GM18867 (cell line): ENCODE measurements at regions not wholly inside any gene's neighbourhood (a gene's known extent, or its start where the extent isn't known, plus 50 kb on each side); places are given as distances from the start of the nearest gene placed in this dataset.
"Not testable (repeated sequence)": the region's sequence is repeated elsewhere in the genome, so short reads cannot be mapped to it uniquely, and the experiment has no call there.

Experiments
- ATAC-seq: cut with Tn5 transposase; IDR thresholded peaks from one replicate; pipeline ENCODE4 v1.9.1; 2021; ENCODE audit warnings: mild to moderate bottlenecking, moderate library complexity; ENCODE audit not compliant: unreplicated experiment

- no peak for ATAC-seq
Measured at GRCh38 chr2:34280606-34281005, 681.5 kb upstream of the FAM98A start.

- ATAC-seq: peak; percentile 95
Measured at GRCh38 chr2:34266908-34267697, 668.0 kb upstream of the FAM98A start.

GRCh38 chr2:34261701-34262100 lies 662.6 kb upstream of the FAM98A start:
- ATAC-seq: no peak

- ATAC-seq: no peak
Measured at GRCh38 chr2:34254272-34254878, 655.3 kb upstream of the FAM98A start.

GRCh38 chr2:34252111-34252510 lies 653.0 kb upstream of the FAM98A start:
- no peak for ATAC-seq

GRCh38 chr2:34251578-34251977 lies 652.5 kb upstream of the FAM98A start:
- ATAC-seq: no peak

- no peak for ATAC-seq
Measured at GRCh38 chr2:34244195-34244594, 645.1 kb upstream of the FAM98A start.

GRCh38 chr2:34242763-34243123 lies 643.6 kb upstream of the FAM98A start:
- ATAC-seq: no peak

GRCh38 chr2:34241905-34242762 lies 643.0 kb upstream of the FAM98A start:
- no peak for ATAC-seq

GRCh38 chr2:34239511-34239910 lies 640.4 kb upstream of the FAM98A start:
- no peak for ATAC-seq

GRCh38 chr2:34234823-34235222 lies 635.7 kb upstream of the FAM98A start:
- ATAC-seq: no peak

GRCh38 chr2:34229998-34230397 lies 630.9 kb upstream of the FAM98A start:
- ATAC-seq: no peak

- no peak for ATAC-seq
Measured at GRCh38 chr2:34215174-34215573, 616.1 kb upstream of the FAM98A start.

- not testable (repeated sequence) for ATAC-seq
Measured at GRCh38 chr2:34210382-34210781, 611.3 kb upstream of the FAM98A start.

GRCh38 chr2:34204560-34204959 lies 605.5 kb upstream of the FAM98A start:
- ATAC-seq: no peak

- no peak for ATAC-seq
Measured at GRCh38 chr2:34201099-34201498, 602.0 kb upstream of the FAM98A start.

- no peak for ATAC-seq
Measured at GRCh38 chr2:34199971-34200370, 600.9 kb upstream of the FAM98A start.

GRCh38 chr2:34193164-34193563 lies 594.1 kb upstream of the FAM98A start:
- peak; percentile 68 for ATAC-seq

GRCh38 chr2:34188464-34189303 lies 589.6 kb upstream of the FAM98A start:
- ATAC-seq: no peak

GRCh38 chr2:34179511-34179910 lies 580.4 kb upstream of the FAM98A start:
- ATAC-seq: no peak

GRCh38 chr2:34178482-34178881 lies 579.4 kb upstream of the FAM98A start:
- ATAC-seq: no peak
